A673 (cell line): ENCODE measurements at regions not wholly inside any gene's neighbourhood (a gene's known extent, or its start where the extent isn't known, plus 50 kb on each side); places are given as distances from the start of the nearest gene placed in this dataset.

Experiments used
- CTCF ChIP-seq: fragments of 300-800, 200-600 bp; sonication (generic); conservative IDR thresholded peaks from 2 replicates; pipeline ENCODE4 v1.5.1; 2017; ENCODE audit warnings: low read depth, mild to moderate bottlenecking, antibody characterized with exemption, low read length, moderate library complexity, mixed read lengths
- EZH2 ChIP-seq: fragments of 200-600 bp; sonication (generic); IDR thresholded peaks from 2 replicates; pipeline ENCODE4 v1.6.1; 2017; ENCODE audit warnings: borderline replicate concordance, low read depth, mild to moderate bottlenecking, mixed read lengths, antibody characterized with exemption, low read length; ENCODE audit not compliant: poor library complexity, severe bottlenecking

- TF ChIP-seq CTCF = no peak
- TF ChIP-seq EZH2 = no peak
Measured at GRCh38 chr13:83298617-83299016, 583.7 kb downstream of the SLITRK1 start.
